GM18868 (cell line): ENCODE measurements at regions not wholly inside any gene's neighbourhood (a gene's known extent, or its start where the extent isn't known, plus 50 kb on each side); places are given as distances from the start of the nearest gene placed in this dataset.
A peak's percentile ranks its signal among the peaks of the same experiment; 100 is the strongest.

Experiments
- ATAC-seq: cut with Tn5 transposase; IDR thresholded peaks from one replicate; pipeline ENCODE4 v1.9.1; 2021; ENCODE audit warnings: mild to moderate bottlenecking, moderate library complexity; ENCODE audit not compliant: unreplicated experiment

- no peak for ATAC-seq
Observed at GRCh38 chr3:43183456-43183855, 77.6 kb upstream of the POMGNT2 start.

- no peak for ATAC-seq
Observed at GRCh38 chr3:43181202-43181821, 75.4 kb upstream of the POMGNT2 start.

- no peak for ATAC-seq
Observed at GRCh38 chr3:43180694-43181093, 74.8 kb upstream of the POMGNT2 start.

GRCh38 chr3:43180027-43180426 lies 74.1 kb upstream of the POMGNT2 start:
- ATAC-seq, result peak; percentile 38

GRCh38 chr3:43178891-43179366 lies 73.0 kb upstream of the POMGNT2 start:
- ATAC-seq, result no peak

- ATAC-seq, result no peak
Observed at GRCh38 chr3:43177085-43177484, 71.2 kb upstream of the POMGNT2 start.

- no peak for ATAC-seq
Observed at GRCh38 chr3:43176666-43177065, 70.8 kb upstream of the POMGNT2 start.

DNA sequence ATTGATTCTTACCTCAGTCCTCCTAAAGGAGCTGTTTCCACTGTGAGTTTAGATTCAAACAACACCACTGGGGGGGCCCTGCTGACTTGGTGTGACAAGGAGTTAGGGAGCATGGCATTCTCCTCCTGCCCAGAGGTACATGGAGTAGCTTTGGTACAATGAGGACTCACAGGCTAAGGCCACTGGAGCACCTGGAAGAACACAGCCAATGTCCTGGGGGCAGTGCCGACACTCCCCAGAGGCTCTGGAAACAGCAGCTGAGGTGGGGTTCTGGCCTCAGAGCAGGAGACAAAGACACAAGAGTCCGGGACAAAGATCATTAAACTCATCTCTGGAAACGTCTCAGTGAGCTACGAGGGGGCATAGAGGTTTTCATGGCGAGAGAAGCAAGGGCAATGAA lies 69.7 kb upstream of the POMGNT2 start:
- no peak for ATAC-seq

DNA sequence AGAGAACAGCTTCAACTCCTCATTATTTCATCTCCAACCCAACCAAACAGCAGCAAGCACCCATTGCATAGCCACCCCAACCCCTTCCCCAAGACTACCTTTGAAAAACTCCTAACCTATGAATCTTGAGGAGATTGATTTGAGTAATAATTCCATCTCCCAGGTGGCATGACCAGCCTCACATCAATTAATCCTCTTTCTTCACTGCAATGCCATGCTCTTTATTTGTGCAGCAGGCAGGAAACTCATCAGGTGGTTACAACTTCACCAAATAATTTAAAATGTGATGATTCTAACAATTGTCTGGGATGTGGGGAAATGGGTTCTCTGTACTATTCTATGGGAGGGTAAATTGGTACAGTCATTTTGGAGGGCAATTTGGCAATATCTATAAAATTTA lies 68.1 kb upstream of the POMGNT2 start:
- ATAC-seq, result no peak

- no peak for ATAC-seq
Observed at GRCh38 chr3:43171748-43172147, 65.9 kb upstream of the POMGNT2 start.

DNA sequence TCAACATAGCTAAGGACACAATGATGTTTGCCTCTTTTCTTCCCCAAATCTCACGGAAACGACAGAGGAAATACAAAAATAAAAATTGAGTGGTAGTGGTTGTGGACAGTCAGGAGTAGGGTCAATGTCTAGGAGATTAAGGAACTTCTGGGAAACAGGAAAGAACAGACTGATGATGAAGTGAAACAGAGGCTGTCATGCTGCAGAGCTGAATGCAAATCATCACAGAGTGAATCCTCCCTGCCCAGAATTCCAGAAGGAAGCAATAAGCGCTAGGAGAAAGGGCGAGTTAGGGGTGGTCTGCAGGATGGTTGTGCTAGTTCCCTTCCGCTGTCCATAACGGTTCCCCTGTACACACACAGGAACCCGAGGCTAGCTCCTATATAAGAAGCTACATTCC lies 64.7 kb upstream of the POMGNT2 start:
- no peak for ATAC-seq

GRCh38 chr3:43169987-43170386 lies 64.1 kb upstream of the POMGNT2 start:
- no peak for ATAC-seq

DNA sequence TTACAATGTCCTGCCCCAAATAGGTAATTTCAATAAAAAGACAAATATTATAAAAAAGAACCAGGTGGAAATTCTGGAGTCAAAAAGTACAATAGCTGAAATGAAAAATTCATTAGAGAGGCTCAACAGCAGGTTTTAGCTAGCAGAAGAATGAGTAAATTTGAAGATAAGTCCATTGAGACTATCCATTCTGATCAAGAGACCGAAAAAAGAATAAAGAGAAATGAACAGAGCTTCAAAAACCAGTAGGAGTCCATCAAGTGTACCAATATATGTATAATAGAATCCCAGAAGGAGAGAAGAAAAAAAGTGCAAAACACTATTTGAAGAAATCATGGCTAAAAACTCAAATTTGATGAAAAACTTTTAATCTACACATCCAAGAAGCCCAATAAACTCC lies 60.5 kb upstream of the POMGNT2 start:
- no peak for ATAC-seq

DNA sequence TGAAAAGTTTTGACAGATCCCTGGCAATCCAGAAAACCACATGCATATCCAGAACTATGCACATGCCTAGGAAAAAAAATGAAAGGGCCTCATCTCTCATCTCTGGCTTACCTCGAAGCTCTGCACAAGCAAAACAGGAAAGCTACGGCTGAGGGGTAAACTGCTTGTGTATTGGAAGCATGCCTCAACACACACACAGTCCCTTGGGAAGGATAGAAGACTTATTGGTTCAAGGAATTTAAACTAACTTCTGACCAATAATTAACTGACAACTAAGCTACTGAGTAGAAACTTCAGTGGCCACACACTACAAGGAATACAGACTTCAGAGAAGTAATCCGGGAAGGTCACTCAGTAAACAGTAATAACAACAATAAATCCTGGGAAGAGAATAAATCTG lies 59.9 kb upstream of the POMGNT2 start:
- ATAC-seq, result no peak

DNA sequence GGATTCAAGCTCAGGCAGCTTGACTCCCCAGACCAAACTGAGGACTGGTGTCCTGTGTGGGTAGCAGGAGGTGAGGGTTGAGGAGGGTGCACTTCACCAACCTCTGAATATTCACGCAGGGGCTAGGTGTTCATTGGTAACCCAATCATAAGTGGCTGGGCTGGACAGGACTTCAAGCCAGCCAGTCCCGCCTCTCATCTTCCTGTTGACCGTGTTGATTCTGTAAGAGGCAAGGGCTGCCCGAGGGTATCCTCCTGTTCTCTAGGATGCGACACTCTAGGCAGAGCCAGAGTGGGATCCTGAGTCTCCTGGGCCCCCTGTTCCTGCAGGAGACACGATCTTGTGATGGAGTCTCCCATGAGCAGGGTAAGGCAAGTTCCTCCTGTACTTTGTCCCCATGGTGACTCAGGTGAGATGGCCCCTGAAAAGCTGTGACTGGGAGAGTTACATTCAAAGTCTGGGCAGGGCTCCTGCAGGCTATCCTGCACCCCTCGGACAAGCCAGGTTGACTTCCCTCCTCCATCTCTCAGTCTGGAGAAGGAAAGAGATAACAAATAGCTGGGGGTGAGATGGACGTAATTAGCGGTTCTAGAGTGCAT lies 58.1 kb upstream of the POMGNT2 start:
- no peak for ATAC-seq

- no peak for ATAC-seq
Observed at GRCh38 chr3:43162230-43163084, 56.6 kb upstream of the POMGNT2 start.

GRCh38 chr3:43161684-43162229 lies 55.9 kb upstream of the POMGNT2 start:
- no peak for ATAC-seq

DNA sequence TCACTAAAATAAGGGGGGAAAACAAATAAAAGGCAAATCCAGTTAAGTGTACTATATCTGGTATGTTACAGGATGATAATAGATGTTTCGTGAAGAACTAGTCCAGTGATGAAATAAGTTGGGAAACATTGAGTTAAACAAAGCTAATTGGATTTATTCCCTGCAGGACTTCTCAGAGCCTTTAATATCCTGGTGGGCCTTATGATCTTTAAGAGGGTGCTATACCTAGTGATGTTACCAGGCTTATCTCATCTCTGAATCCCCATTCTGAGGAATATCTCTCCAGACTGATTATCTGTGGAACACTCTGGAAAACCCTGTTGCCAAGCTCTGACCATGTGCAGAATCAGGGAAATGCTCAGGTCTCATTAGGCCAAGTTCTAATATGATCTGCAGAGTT lies 54.8 kb upstream of the POMGNT2 start:
- ATAC-seq, result no peak

- ATAC-seq, result no peak
Observed at GRCh38 chr3:43159876-43160255, 54.0 kb upstream of the POMGNT2 start.

DNA sequence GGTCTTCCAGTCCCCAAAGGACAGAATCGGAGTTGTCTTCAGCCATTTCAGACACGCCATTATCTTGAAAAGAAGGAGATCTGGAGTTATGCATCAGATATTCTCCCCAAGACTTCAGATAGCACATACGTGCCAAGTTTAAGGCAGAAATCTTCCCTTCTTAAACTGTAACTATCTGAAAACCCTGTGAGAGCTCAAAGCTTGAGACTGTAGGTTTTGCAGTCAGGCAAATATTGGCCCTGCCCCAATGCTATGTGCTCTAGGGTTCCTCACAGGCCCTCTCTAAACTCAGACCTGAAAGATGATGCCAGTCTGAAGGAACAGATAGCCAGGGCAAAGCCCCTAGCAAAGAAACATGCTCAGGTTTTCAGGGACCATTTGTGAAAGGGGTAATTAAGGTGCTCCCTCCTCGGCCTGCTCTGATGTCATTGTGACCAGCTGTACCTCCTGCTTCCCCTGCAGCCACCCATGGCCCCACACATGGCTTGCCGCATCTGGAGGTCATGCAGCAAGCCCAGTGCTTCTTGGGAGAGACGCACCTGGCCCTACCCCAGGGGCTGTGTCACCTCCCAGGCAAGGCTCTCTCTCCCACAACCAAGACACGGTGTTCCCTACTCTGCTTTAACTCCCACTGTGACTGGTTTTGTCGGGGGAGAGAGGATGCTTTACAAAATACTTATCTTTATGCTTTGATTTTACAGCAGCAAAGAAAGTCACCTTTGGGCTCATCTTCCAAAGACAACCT lies 53.4 kb upstream of the POMGNT2 start:
- ATAC-seq, result no peak

GRCh38 chr3:43156812-43157455 lies 51.1 kb upstream of the POMGNT2 start:
- ATAC-seq, result no peak
